Choroid plexus epithelial cell (primary cell): ENCODE measurements at regions not wholly inside any gene's neighbourhood (a gene's known extent, or its start where the extent isn't known, plus 50 kb on each side); places are given as distances from the start of the nearest gene placed in this dataset.
"Not testable (repeated sequence)": the region's sequence is repeated elsewhere in the genome, so short reads cannot be mapped to it uniquely, and the experiment has no call there.

Source experiments
- DNase-seq: peaks from one replicate; pipeline ENCODE4 v3.0.0-alpha.2; 2010; ENCODE audit warnings: low read depth
- H3K4me3 ChIP-seq: 2 replicates; pipeline ENCODE4 v1.5.1; 2011; ENCODE audit warnings: low read depth, mild to moderate bottlenecking, control low read depth, low read length, moderate library complexity
- CTCF ChIP-seq: conservative IDR thresholded peaks from 2 replicates; pipeline ENCODE4 v1.5.1; 2011; ENCODE audit warnings: low read depth, mild to moderate bottlenecking, control low read depth, inconsistent platforms, low read length, moderate library complexity

GRCh38 chr20:40037511-40037910, 651.5 kb downstream of the MAFB start:
- no peak overlapping the region for H3K4me3 ChIP-seq
- TF ChIP-seq CTCF = no peak
- DNase-seq = no peak

GRCh38 chr20:40029589-40029988, 659.4 kb downstream of the MAFB start:
- no peak overlapping the region for H3K4me3 ChIP-seq
- no peak for DNase-seq
- no peak for TF ChIP-seq CTCF

GRCh38 chr20:40019510-40019909, 669.5 kb downstream of the MAFB start:
- no peak for TF ChIP-seq CTCF

GRCh38 chr20:40017765-40018164, 671.3 kb downstream of the MAFB start:
- TF ChIP-seq CTCF = no peak
- no peak for DNase-seq

More at GRCh38 chr20:40019510-40019909, 669.5 kb downstream of the MAFB start:
- H3K4me3 ChIP-seq = no peak overlapping the region
- no peak for DNase-seq

GRCh38 chr20:40016890-40017289, 672.1 kb downstream of the MAFB start:
- TF ChIP-seq CTCF = no peak
- H3K4me3 ChIP-seq = no peak overlapping the region
- no peak for DNase-seq

More at GRCh38 chr20:40017765-40018164, 671.3 kb downstream of the MAFB start:
- H3K4me3 ChIP-seq = no peak overlapping the region

- no peak overlapping the region for H3K4me3 ChIP-seq
- TF ChIP-seq CTCF = no peak
- no peak for DNase-seq
These were observed 672.6 kb downstream of the MAFB start for GRCh38 chr20:40016392-40016791.

GRCh38 chr20:40012026-40012425, 677.0 kb downstream of the MAFB start:
- DNase-seq, H3K4me3 ChIP-seq: not testable (repeated sequence)

GRCh38 chr20:40010483-40010882, 678.6 kb downstream of the MAFB start:
- DNase-seq = no peak
- TF ChIP-seq CTCF = no peak

More at GRCh38 chr20:40010483-40010882, 678.6 kb downstream of the MAFB start:
- H3K4me3 ChIP-seq = no peak overlapping the region
